ENCODE measurements at regions not wholly inside any gene's neighbourhood (a gene's known extent, or its start where the extent isn't known, plus 50 kb on each side); places are given as distances from the start of the nearest gene placed in this dataset.

DNA sequence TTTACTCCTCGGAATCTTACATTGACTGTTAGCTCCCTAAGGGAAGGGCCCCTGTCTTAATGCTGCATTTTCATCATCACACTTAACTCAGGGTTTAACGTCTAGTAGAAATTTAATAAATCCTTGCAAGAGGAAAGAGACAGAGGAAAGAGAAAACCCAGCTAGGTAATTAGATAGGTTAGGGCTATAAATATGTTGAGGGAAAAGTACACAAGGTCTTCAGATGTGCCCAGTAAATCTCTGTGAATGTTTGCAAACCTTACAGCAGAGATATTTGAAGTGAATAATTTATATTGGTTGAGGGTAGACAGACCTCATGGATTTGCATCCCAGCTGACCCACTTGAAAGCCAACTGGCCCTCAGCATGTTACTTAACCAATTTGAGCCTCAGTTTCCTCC is 315.5 kb upstream of the NPVF start:
- Histone ChIP-seq H3K36me3 (no peaks in the 10 kb centered on the region), H3K27ac (no peak overlapping the region), H3K4me3 (ENCODE audit: low read depth in 1 of 2, low read length in 1 of 2) (no peak overlapping the region), H3K27me3 (no peaks in the 10 kb centered on the region), H3K4me1 (ENCODE audit: control insufficient read depth in 1 of 2, insufficient read depth in 1 of 2, low read depth in 1 of 2, low read length in 1 of 2) (no peaks in the 10 kb centered on the region), H3K9me3 (no peaks in the 10 kb centered on the region)
- TF ChIP-seq, protein P1, sequence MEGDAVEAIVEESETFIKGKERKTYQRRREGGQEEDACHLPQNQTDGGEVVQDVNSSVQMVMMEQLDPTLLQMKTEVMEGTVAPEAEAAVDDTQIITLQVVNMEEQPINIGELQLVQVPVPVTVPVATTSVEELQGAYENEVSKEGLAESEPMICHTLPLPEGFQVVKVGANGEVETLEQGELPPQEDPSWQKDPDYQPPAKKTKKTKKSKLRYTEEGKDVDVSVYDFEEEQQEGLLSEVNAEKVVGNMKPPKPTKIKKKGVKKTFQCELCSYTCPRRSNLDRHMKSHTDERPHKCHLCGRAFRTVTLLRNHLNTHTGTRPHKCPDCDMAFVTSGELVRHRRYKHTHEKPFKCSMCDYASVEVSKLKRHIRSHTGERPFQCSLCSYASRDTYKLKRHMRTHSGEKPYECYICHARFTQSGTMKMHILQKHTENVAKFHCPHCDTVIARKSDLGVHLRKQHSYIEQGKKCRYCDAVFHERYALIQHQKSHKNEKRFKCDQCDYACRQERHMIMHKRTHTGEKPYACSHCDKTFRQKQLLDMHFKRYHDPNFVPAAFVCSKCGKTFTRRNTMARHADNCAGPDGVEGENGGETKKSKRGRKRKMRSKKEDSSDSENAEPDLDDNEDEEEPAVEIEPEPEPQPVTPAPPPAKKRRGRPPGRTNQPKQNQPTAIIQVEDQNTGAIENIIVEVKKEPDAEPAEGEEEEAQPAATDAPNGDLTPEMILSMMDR (IDR thresholded peaks at IDR 0.05), result no peak

GRCh38 chr7:25544254-25544653 is 316.0 kb upstream of the NPVF start:
- H3K9me3 ChIP-seq, result no peaks in the 10 kb centered on the region
- no peaks in the 10 kb centered on the region for H3K4me1 ChIP-seq (ENCODE audit: control insufficient read depth in 1 of 2, insufficient read depth in 1 of 2, low read depth in 1 of 2, low read length in 1 of 2)
- H3K27me3 ChIP-seq, result no peaks in the 10 kb centered on the region
- no peak overlapping the region for H3K4me3 ChIP-seq (ENCODE audit: low read depth in 1 of 2, low read length in 1 of 2)
- H3K27ac ChIP-seq, result no peak overlapping the region
- no peaks in the 10 kb centered on the region for H3K36me3 ChIP-seq
- TF ChIP-seq, protein P1 (IDR thresholded peaks at IDR 0.05), result no peak

DNA sequence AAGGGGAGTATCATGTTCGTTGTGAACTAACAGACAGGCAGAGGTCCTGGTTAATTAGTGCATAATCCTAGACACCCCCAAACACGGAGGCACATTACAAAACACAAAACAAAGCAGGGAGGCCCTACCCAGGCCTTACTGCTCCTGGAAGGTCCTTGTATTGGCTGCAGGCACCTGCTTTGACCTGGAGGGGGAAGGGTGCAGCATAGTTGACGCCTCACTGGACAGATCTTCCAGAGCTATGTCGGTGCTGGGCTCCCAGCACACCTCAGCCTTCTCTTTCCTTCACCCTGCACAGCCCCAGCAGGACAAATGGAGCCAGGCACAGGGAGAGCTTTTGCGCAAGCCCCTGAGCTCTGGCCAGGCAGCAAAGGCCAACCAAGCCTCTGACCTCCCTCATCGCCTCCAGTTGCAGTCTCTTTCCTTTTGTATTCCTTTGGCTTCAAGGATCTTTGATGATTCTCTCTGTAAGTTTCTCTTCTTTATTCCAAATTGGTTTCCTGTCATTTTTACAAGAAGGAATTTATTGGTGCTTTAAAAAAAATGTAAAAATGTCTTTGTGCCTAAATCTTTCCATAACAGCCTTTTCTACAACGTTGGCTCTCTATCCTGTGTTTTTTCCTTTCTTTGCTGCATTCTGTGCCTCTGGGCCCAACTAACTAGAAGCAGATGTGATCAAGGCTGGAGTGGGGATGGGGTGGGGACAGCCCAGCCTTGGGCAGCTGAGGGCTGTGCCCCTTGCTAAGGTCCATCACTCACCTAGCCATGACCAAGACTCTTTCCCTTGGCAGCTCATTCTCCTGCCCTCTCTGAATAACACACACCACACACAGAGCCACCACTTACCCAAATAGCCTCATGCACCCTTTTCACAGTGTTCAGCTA is 317.1 kb upstream of the NPVF start:
- TF ChIP-seq, protein P1 (IDR thresholded peaks at IDR 0.05), result no peak
- H3K27ac ChIP-seq, result no peak overlapping the region

GRCh38 chr7:25546306-25546705 is 318.0 kb upstream of the NPVF start:
- Histone ChIP-seq H3K4me1 (ENCODE audit: control insufficient read depth in 1 of 2, insufficient read depth in 1 of 2, low read depth in 1 of 2, low read length in 1 of 2) (no peaks in the 10 kb centered on the region), H3K27me3 (no peaks in the 10 kb centered on the region), H3K27ac (no peak overlapping the region), H3K36me3 (no peaks in the 10 kb centered on the region), H3K9me3 (no peaks in the 10 kb centered on the region), H3K4me3 (ENCODE audit: low read depth in 1 of 2, low read length in 1 of 2) (no peak overlapping the region)
- TF ChIP-seq, protein P1 (IDR thresholded peaks at IDR 0.05), result no peak

More for the DNA sequence above, 317.1 kb upstream of the NPVF start:
- Histone ChIP-seq H3K27me3 (no peaks in the 10 kb centered on the region), H3K4me3 (ENCODE audit: low read depth in 1 of 2, low read length in 1 of 2) (no peak overlapping the region), H3K4me1 (ENCODE audit: control insufficient read depth in 1 of 2, insufficient read depth in 1 of 2, low read depth in 1 of 2, low read length in 1 of 2) (no peaks in the 10 kb centered on the region), H3K36me3 (no peaks in the 10 kb centered on the region), H3K9me3 (no peaks in the 10 kb centered on the region)

GRCh38 chr7:25549271-25549921 is 321.1 kb upstream of the NPVF start:
- no peak overlapping the region for H3K4me3 ChIP-seq (ENCODE audit: low read depth in 1 of 2, low read length in 1 of 2)
- TF ChIP-seq, protein P1 (IDR thresholded peaks at IDR 0.05), result no peak
- H3K27me3 ChIP-seq, result no peaks in the 10 kb centered on the region
- H3K4me1 ChIP-seq (ENCODE audit: control insufficient read depth in 1 of 2, insufficient read depth in 1 of 2, low read depth in 1 of 2, low read length in 1 of 2), result no peaks in the 10 kb centered on the region
- no peaks in the 10 kb centered on the region for H3K9me3 ChIP-seq
- H3K27ac ChIP-seq, result no peak overlapping the region
- no peaks in the 10 kb centered on the region for H3K36me3 ChIP-seq

All from neutrophil (primary cell).